Colonic mucosa (tissue), 4 donors: ENCODE measurements at regions not wholly inside any gene's neighbourhood (a gene's known extent, or its start where the extent isn't known, plus 50 kb on each side); places are given as distances from the start of the nearest gene placed in this dataset.
A peak's percentile ranks its signal among the peaks of the same experiment; 100 is the strongest.

Experiments
- DNase-seq: peaks from one replicate; pipeline ENCODE4 v3.0.0-alpha.2; 2020
- H3K27ac ChIP-seq: fragments of 200-600 bp; one replicate; pipeline ENCODE4 v1.8.0; 2021
- H3K27me3 ChIP-seq: fragments of 200-600 bp; one replicate; pipeline ENCODE4 v1.8.0; 2021
- H3K36me3 ChIP-seq: fragments of 200-600 bp; one replicate; pipeline ENCODE4 v1.8.0; 2021
- H3K4me1 ChIP-seq: fragments of 200-600 bp; one replicate; pipeline ENCODE4 v1.8.0; 2021; ENCODE audit warnings: mild to moderate bottlenecking
- H3K4me3 ChIP-seq: fragments of 200-600 bp; one replicate; pipeline ENCODE4 v1.8.0; 2021
- H3K9ac ChIP-seq, 2 donors: one replicate each; pipeline ENCODE4 v1.7.0; 2013; ENCODE audit warnings: control low read depth in 2 of 2, low read depth in 2 of 2, low read length in 2 of 2
- H3K9me3 ChIP-seq: fragments of 200-600 bp; one replicate; pipeline ENCODE4 v1.8.0; 2021
- intact Hi-C: fragments of 100-400 bp; cut with DNase I; formaldehyde crosslinking; loops from one replicate; pipeline ENCODE4 v1.14.1; 2022
- TF ChIP-seq, protein P1 (sequence below): fragments of 200-600 bp; IDR thresholded peaks from one replicate; pipeline ENCODE4 v1.8.0; 2022; ENCODE audit warnings: antibody characterized with exemption, mild to moderate bottlenecking
- donor health status: healthy.
- donor health status: DM: no; HTN: no; CAD: no.
- donor health status: DM: no; HTN: no; CAD: no.

DNA sequence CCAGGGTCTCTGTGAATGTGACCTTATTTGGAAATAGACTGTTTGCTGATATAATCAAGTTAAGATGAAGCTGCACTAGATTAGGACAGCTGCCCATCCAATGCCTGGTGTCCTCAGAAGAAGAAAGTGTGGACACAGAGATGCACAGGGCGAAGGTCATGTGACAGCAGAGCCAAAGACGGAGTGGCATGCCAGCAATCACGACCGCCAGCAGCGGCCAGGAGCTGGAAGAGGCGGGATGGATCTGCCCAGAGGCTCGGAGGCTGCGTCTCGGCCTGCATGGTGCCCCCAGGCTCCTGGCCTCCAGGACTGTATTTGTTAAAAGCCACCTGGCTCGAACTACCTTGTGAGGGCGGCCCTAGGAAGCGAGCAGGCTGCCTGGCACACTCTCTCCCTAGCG is 76.5 kb downstream of the RFLNA start:
- Histone ChIP-seq H3K36me3 (no peaks in the 10 kb centered on the region), H3K4me3 (no peak overlapping the region), H3K27ac (no peak overlapping the region), H3K27me3 (no peaks in the 10 kb centered on the region), H3K9me3 (no peaks in the 10 kb centered on the region), H3K9ac (no peak overlapping the region), H3K4me1 (peaks cover 31% of the 10 kb centered on the region)
- TF ChIP-seq, protein P1, sequence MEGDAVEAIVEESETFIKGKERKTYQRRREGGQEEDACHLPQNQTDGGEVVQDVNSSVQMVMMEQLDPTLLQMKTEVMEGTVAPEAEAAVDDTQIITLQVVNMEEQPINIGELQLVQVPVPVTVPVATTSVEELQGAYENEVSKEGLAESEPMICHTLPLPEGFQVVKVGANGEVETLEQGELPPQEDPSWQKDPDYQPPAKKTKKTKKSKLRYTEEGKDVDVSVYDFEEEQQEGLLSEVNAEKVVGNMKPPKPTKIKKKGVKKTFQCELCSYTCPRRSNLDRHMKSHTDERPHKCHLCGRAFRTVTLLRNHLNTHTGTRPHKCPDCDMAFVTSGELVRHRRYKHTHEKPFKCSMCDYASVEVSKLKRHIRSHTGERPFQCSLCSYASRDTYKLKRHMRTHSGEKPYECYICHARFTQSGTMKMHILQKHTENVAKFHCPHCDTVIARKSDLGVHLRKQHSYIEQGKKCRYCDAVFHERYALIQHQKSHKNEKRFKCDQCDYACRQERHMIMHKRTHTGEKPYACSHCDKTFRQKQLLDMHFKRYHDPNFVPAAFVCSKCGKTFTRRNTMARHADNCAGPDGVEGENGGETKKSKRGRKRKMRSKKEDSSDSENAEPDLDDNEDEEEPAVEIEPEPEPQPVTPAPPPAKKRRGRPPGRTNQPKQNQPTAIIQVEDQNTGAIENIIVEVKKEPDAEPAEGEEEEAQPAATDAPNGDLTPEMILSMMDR, result no peak
- DNase-seq, result no peak
- intact Hi-C loops, result no loop called here

DNA sequence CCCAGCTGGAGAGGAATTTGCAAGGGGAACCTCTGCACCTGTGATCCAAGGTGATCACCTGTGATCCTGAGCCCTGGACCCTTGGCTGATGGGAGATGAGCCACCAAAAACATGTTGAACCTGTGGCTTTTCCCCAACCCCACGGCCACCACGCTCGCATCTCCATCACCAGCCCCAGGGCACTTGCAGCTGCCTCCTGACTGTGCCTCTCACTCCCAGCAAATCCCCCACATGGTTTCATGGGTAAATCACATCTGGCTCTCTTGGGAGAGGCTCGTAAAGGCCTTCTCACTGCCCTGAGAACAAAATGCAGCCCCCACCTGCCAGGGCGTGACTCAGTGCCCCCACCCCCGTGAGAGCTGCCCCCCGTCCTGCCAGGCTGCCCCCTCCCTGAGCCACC is 76.0 kb downstream of the RFLNA start:
- no peak for DNase-seq
- H3K4me3 ChIP-seq, result no peak overlapping the region
- H3K9me3 ChIP-seq, result no peaks in the 10 kb centered on the region
- no peak overlapping the region for H3K9ac ChIP-seq
- H3K4me1 ChIP-seq, result peaks cover 31% of the 10 kb centered on the region
- H3K27me3 ChIP-seq, result no peaks in the 10 kb centered on the region
- intact Hi-C loops, result no loop called here
- TF ChIP-seq, protein P1, result no peak
- peak overlapping the region; percentile 78 for H3K27ac ChIP-seq
- H3K36me3 ChIP-seq, result no peaks in the 10 kb centered on the region

DNA sequence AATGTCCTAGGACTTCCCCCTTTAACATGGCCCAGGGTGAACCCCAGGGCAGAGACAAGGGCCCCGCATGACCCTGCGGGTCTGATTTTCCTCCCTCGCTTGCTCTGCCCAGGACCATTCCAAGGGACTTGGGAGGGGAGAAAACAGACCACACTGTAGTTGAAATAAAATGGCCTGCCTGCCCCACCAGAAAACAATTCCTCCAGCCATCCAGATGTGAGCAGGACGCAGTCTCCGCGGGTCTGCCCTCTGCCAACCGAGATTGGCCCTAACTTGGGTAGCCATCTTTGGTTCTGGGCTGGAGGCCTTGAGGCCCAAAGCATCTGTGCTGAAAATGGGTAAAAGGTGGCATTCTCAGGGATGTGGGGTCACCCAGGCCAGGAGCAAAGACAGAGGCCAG is 75.5 kb downstream of the RFLNA start:
- peak overlapping the region; percentile 78 for H3K27ac ChIP-seq
- DNase-seq, result no peak
- H3K27me3 ChIP-seq, result no peaks in the 10 kb centered on the region
- no peak overlapping the region for H3K4me3 ChIP-seq
- intact Hi-C loops, result no loop called here
- peaks cover 31% of the 10 kb centered on the region for H3K4me1 ChIP-seq
- H3K36me3 ChIP-seq, result no peaks in the 10 kb centered on the region
- H3K9me3 ChIP-seq, result no peaks in the 10 kb centered on the region
- peak overlapping the region in 1 of 2 donors; percentile 51 for H3K9ac ChIP-seq
- TF ChIP-seq, protein P1, result no peak

DNA sequence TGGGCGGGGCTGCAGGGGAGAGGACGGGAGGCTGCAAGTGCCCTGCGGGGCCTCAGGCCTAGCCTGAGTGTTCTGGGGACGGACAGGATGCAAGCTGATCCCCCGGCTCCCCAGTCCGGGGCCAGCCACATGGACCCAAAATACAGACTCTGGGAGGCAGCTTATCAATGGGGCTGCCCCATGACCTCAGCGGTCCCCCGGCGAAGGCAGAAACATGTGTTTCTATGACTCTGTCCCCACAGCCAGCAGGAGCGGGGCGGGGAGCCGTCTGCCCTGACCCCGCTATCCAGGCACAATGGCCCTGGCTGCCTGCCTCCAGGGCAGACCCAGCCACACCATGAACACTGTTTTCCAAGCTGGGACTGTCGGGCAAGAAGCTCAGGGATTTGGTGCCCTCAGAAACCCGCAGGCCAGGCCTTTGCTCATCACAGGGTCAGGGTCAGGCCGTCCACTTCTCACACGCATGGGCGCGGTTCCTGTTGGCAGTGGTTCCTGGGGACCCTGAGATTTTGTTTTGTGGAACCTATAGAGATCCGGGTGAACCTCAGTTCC is 75.0 kb downstream of the RFLNA start:
- no peak for DNase-seq
- Histone ChIP-seq H3K9ac (peak overlapping the region; percentile 51 to 56), H3K27ac (peak overlapping the region; percentile 78), H3K4me3 (no peak overlapping the region), H3K27me3 (no peaks in the 10 kb centered on the region), H3K4me1 (peaks cover 31% of the 10 kb centered on the region), H3K9me3 (no peaks in the 10 kb centered on the region), H3K36me3 (no peaks in the 10 kb centered on the region)
- intact Hi-C loops, result loop anchor here (10.0 kb wide), 1 partner anchor 55 kb away; no protein-coding TSS in a partner anchor
- TF ChIP-seq, protein P1, result no peak

DNA sequence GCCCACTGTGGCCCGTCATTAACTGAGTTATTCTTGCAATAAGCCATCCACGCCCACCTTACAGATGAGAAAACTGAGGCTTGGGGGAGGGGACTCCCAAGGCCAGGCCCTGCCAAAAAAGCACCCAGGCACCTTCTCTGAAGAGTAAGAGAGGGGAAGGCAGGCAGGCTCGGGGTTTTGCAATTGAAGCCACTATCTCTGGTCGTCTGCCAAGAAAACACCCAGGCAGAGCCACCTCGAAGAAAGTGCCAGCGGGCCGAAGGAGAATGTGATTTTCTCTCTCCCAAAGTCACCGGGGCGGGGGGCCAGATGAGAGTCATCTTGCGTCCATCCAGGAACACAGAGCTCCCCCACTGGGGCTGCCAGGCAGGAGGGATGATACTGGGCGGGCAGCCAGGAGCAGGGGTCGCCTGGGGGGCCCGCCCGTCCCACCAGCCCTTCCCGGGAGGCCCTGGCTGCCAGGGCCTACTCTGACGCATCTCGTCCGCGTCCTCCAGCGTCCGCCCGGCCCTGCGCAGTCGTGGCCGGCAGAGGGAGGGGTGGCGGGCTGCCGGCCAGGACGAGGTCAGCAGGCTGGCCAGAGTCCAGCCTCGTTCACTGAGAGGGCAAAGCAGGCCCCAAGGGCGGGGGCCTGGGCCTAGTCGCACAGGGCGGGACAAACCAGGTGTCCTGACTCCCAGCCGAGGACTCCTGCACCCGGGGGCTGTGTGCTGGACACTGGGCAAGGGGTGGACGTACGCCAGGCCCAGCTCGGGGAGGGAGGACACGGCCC is 74.3 kb downstream of the RFLNA start:
- Histone ChIP-seq H3K27ac (peak overlapping the region; percentile 78), H3K9ac (peak overlapping the region; percentile 51 to 56), H3K36me3 (no peaks in the 10 kb centered on the region), H3K9me3 (no peaks in the 10 kb centered on the region), H3K27me3 (no peaks in the 10 kb centered on the region), H3K4me3 (no peak overlapping the region), H3K4me1 (peaks cover 31% of the 10 kb centered on the region)
- TF ChIP-seq, protein P1, result peak; percentile 22
- DNase-seq, result peak; percentile 82
- intact Hi-C loops, result loop anchor here (10.0 kb wide), 1 partner anchor 56 kb away; no protein-coding TSS in a partner anchor
